Tibial nerve (tissue), 4 donors: ENCODE measurements at regions not wholly inside any gene's neighbourhood (a gene's known extent, or its start where the extent isn't known, plus 50 kb on each side); places are given as distances from the start of the nearest gene placed in this dataset.

Source experiments
- DNase-seq, 2 donors: peaks; one replicate each; pipeline ENCODE4 v3.0.0-alpha.2; 2019; ENCODE audit warnings: low spot score in 2 of 2
- H3K27ac ChIP-seq, 4 donors: fragments of 200-600 bp; sonication (generic) in 3 of 4; one replicate each; pipeline ENCODE4 v1.5.1; 2017 to 2019; ENCODE audit warnings: mild to moderate bottlenecking in 1 of 4
- H3K27me3 ChIP-seq, 2 donors: fragments of 200-600 bp; sonication (generic) in 1 of 2; one replicate each; pipeline versions ENCODE4 v1.5.1 to v1.6.0; 2017 to 2019
- H3K36me3 ChIP-seq, 3 donors: fragments of 200-600 bp; sonication (generic); one replicate each; pipeline ENCODE4 v1.5.1; 2018 to 2019
- H3K4me1 ChIP-seq, 4 donors: fragments of 200-600 bp; sonication (generic) in 3 of 4; one replicate each; pipeline ENCODE4 v1.5.1; 2017 to 2019
- H3K4me3 ChIP-seq, 4 donors: fragments of 200-600 bp; sonication (generic) in 3 of 4; one replicate each; pipeline ENCODE4 v1.5.1; 2017 to 2019; ENCODE audit warnings: mild to moderate bottlenecking in 1 of 4, moderate library complexity in 1 of 4
- H3K9me3 ChIP-seq, 4 donors: fragments of 200-600 bp; sonication (generic) in 3 of 4; one replicate each; pipeline ENCODE4 v1.5.1; 2017 to 2019
- EP300 ChIP-seq, 2 donors: sonication (generic); formaldehyde crosslinking; IDR thresholded peaks; one replicate each; pipeline ENCODE4 v1.6.1; 2017; ENCODE audit warnings: antibody characterized with exemption in 2 of 2, mild to moderate bottlenecking in 1 of 2
- POLR2A ChIP-seq, 2 donors: fragments of 450-650 bp; IDR thresholded peaks; one replicate each; pipeline ENCODE4 v1.6.1; 2017; ENCODE audit warnings: antibody characterized with exemption in 2 of 2, mild to moderate bottlenecking in 2 of 2, moderate library complexity in 2 of 2
- WGBS, 2 donors: methylation state at CpG; one replicate each; pipeline ENCODE4 v1.1.5; 2018; 5-methylcytosine and 5-hydroxymethylcytosine counted together
- TF ChIP-seq, protein P1 (sequence below), 5 experiments: fragments of 200-600 bp in 3 of 5; fragments of 450-650 bp in 2 of 5; sonication (generic) in 3 of 5; IDR thresholded peaks; one replicate each; pipeline ENCODE4 v1.5.1; 2016 to 2019; ENCODE audit warnings: antibody characterized with exemption in 5 of 5, mild to moderate bottlenecking in 3 of 5, moderate library complexity in 2 of 5

DNA sequence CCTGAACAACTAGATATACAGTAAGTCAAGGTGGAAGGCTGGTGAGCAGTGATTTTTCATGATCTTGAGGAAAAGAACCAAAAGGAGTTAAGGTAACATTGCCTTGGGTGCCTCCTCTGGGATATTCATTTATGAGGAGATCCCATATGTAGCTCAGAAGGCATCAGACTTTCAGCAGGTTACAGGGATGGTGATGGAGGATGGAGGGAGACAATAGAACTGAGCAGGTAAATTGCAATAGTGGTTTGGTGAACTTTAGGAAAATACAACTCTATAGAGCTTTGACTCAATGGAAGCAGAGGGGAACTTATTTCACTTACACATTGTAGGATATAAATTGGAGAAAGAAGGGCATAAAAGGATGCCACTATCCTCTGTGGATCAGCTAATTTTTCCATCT lies 243.4 kb upstream of the SPRY2 start:
- no peaks in the 10 kb centered on the region for H3K36me3 ChIP-seq
- no peak overlapping the region for H3K27ac ChIP-seq
- H3K27me3 ChIP-seq, result no peaks in the 10 kb centered on the region
- peaks cover 0 to 7% (median 2%) of the 10 kb centered on the region in 4 donors for H3K9me3 ChIP-seq
- no peak for DNase-seq
- TF ChIP-seq POLR2A (IDR thresholded peaks at IDR 0.05), result no peak
- no peak for TF ChIP-seq EP300 (IDR thresholded peaks at IDR 0.05)
- TF ChIP-seq, protein P1, sequence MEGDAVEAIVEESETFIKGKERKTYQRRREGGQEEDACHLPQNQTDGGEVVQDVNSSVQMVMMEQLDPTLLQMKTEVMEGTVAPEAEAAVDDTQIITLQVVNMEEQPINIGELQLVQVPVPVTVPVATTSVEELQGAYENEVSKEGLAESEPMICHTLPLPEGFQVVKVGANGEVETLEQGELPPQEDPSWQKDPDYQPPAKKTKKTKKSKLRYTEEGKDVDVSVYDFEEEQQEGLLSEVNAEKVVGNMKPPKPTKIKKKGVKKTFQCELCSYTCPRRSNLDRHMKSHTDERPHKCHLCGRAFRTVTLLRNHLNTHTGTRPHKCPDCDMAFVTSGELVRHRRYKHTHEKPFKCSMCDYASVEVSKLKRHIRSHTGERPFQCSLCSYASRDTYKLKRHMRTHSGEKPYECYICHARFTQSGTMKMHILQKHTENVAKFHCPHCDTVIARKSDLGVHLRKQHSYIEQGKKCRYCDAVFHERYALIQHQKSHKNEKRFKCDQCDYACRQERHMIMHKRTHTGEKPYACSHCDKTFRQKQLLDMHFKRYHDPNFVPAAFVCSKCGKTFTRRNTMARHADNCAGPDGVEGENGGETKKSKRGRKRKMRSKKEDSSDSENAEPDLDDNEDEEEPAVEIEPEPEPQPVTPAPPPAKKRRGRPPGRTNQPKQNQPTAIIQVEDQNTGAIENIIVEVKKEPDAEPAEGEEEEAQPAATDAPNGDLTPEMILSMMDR (IDR thresholded peaks at IDR 0.05), result no peak
- no peaks in the 10 kb centered on the region for H3K4me1 ChIP-seq
- H3K4me3 ChIP-seq, result no peak overlapping the region

DNA sequence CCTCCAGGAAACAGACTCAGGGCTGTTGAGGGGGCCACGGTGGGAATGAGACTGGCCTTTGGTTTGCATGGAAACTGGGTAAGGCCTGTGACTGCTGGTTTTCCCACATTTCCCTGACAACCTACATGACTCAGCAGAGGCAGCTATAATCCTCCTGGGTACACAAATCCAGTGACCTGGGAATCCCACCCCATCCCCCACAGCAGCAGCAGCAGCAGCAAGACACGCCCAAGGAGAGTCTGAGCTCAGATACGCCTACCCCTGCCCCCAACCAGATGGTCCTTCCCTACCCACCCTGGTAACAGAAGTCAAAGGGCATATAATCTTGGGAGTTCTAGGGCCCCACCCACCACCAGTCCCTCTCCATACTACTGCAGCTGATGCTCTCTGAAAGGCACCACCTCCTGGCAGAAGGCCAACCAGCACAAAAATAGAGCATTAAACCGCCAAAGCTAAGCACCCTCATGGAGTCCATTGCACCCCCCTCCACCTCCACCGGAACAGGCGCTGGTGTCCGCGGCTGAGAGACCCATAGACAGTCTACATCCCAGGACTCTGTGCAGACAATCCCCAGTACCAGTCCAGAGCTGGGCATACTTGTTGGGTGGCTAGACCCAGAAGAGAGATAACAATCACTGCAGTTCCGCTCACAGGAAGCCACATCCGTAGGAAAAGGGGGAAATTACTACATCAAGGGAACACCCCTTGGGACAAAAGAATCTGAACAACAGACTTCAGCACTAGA lies 237.2 kb upstream of the SPRY2 start:
- Histone ChIP-seq H3K4me3 (no peak overlapping the region), H3K36me3 (no peaks in the 10 kb centered on the region), H3K27ac (no peak overlapping the region), H3K4me1 (no peaks in the 10 kb centered on the region), H3K27me3 (no peaks in the 10 kb centered on the region), H3K9me3 (no peaks in the 10 kb centered on the region)
- 87 to 96% methylated on average over 10 of the region's 10 CpGs for WGBS, 2 donors
- no peak for DNase-seq
- TF ChIP-seq, protein P1 (IDR thresholded peaks at IDR 0.05), result no peak
- no peak for TF ChIP-seq EP300 (IDR thresholded peaks at IDR 0.05)
- TF ChIP-seq POLR2A (IDR thresholded peaks at IDR 0.05), result no peak

DNA sequence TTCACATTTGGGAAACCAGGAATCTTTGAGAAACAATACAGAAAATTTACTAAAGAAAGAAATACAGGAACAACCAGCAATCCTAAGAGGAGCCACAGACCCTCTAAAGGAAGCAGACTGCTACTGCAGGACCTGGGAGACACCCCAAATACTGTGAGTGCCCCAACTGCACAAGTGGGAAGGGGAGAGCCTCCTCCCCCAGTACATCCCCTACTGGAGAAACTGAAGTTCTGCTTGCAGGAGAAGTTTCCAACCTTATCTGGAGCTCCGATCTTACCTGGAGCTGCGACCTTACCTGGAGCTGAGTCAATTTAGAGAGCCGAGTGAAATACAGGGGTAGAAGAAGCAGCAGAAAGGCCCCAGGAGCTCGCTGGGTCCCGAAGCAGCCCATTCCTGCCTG lies 236.4 kb upstream of the SPRY2 start:
- no peaks in the 10 kb centered on the region for H3K36me3 ChIP-seq
- TF ChIP-seq, protein P1 (IDR thresholded peaks at IDR 0.05), result no peak
- TF ChIP-seq POLR2A (IDR thresholded peaks at IDR 0.05) (no peak), EP300 (IDR thresholded peaks at IDR 0.05) (no peak)
- no peak overlapping the region for H3K4me3 ChIP-seq
- H3K9me3 ChIP-seq, result no peaks in the 10 kb centered on the region
- H3K27me3 ChIP-seq, result no peaks in the 10 kb centered on the region
- no peak for DNase-seq
- no peaks in the 10 kb centered on the region for H3K4me1 ChIP-seq
- H3K27ac ChIP-seq, result no peak overlapping the region
- 66 to 77% methylated on average over 5 of the region's 5 CpGs for WGBS, 2 donors

DNA sequence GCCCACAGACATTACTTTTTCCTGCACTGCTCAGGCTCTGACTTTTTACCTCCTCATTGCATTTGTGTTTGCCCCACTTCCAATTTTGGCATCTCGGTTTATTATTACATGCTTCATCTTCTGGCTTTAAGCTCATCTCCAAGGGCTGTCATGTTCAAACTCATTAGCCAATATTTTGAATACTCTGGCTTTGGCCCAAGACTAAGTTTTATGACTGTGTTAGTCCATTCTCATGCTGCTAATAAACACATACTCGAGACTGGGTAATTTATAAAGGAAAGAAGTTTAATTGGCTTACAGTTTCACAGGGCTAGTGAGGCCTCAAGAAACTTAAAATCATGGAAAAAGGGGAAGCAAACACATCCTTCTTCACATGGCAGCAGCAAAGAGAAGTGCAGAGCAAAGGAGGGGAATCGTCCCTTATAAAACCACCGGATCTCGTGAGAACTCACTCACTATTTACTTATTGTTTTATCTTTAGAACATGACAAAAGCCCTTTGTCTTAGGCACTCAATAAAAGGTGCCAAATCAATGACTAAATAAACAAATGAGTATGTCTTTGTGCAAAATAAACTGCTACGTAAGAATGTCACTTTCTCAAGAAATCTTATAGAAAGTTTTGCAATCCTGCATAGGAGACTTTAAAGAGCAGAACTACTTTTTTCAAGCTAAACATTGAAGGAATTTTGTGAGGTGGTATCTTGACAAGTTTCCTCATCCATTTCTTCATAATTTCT lies 233.4 kb upstream of the SPRY2 start:
- Histone ChIP-seq H3K36me3 (no peaks in the 10 kb centered on the region), H3K9me3 (no peaks in the 10 kb centered on the region), H3K4me3 (no peak overlapping the region), H3K27ac (no peak overlapping the region), H3K27me3 (no peaks in the 10 kb centered on the region), H3K4me1 (no peaks in the 10 kb centered on the region)
- DNase-seq, result no peak
- 44 to 45% methylated on average over 6 of the region's 6 CpGs for WGBS, 2 donors
- TF ChIP-seq POLR2A (IDR thresholded peaks at IDR 0.05) (no peak), EP300 (IDR thresholded peaks at IDR 0.05) (no peak)
- TF ChIP-seq, protein P1 (IDR thresholded peaks at IDR 0.05), result no peak

DNA sequence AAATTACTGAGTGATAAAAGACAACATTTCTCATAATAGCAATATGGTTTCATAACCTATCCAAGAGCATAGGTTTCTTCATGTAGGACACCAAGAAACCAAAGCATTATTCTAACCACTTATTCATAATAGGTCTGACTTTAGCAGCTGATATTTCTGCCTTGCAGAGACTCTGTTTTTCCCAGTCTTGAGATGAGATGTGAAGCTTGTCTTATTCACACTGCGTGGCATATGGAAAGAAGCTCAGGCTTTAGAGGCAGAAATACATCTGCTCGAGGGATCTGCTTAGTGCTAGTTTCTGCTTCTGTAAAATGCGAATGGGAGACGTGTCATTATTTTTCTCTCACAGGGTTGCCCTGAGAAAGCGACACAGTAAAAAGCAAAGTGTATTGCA lies 232.0 kb upstream of the SPRY2 start:
- Histone ChIP-seq H3K27ac (no peak overlapping the region), H3K4me1 (no peaks in the 10 kb centered on the region), H3K4me3 (no peak overlapping the region), H3K9me3 (no peaks in the 10 kb centered on the region), H3K36me3 (no peaks in the 10 kb centered on the region), H3K27me3 (no peaks in the 10 kb centered on the region)
- 78 to 86% methylated on average over 5 of the region's 5 CpGs for WGBS, 2 donors
- no peak for DNase-seq
- TF ChIP-seq POLR2A (IDR thresholded peaks at IDR 0.05) (no peak), EP300 (IDR thresholded peaks at IDR 0.05) (no peak)
- TF ChIP-seq, protein P1 (IDR thresholded peaks at IDR 0.05), result no peak
